Fibroblast of mammary gland (primary cell): ENCODE measurements at regions not wholly inside any gene's neighbourhood (a gene's known extent, or its start where the extent isn't known, plus 50 kb on each side); places are given as distances from the start of the nearest gene placed in this dataset.

Experiments
- DNase-seq: peaks from one replicate; pipeline ENCODE4 v3.0.0-alpha.2; 2010; ENCODE audit warnings: low read depth
- H3K4me3 ChIP-seq: 2 replicates; pipeline ENCODE4 v1.5.1; 2011; ENCODE audit warnings: low read depth, mild to moderate bottlenecking, low read length, moderate library complexity; ENCODE audit not compliant: control insufficient read depth
- TF ChIP-seq, protein P1 (sequence below): conservative IDR thresholded peaks from 2 replicates; pipeline ENCODE4 v1.5.1; 2011; ENCODE audit warnings: low read depth, low read length, inconsistent platforms; ENCODE audit not compliant: control insufficient read depth, insufficient read depth

DNA sequence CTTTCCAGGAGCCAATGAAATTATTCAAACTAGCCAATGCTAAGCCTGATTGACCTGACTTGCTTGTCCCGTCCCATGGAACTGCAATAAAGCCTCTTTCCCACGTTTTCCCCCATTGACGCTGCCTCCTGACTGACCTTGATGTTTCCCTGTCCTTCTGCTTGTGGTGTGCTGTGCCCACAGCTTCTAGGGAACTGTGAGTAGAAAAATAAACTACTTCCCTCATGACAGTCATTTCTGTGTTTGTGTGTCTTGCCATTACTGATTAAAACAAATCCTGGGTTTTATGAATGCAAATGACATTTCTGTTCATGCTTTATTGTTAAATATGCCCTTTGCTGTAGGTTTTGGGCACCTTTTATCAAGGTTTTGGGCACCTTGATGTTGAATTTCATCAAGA lies 91.3 kb upstream of the ABI1 start:
- no peak overlapping the region for H3K4me3 ChIP-seq
- no peak for DNase-seq
- TF ChIP-seq, protein P1, sequence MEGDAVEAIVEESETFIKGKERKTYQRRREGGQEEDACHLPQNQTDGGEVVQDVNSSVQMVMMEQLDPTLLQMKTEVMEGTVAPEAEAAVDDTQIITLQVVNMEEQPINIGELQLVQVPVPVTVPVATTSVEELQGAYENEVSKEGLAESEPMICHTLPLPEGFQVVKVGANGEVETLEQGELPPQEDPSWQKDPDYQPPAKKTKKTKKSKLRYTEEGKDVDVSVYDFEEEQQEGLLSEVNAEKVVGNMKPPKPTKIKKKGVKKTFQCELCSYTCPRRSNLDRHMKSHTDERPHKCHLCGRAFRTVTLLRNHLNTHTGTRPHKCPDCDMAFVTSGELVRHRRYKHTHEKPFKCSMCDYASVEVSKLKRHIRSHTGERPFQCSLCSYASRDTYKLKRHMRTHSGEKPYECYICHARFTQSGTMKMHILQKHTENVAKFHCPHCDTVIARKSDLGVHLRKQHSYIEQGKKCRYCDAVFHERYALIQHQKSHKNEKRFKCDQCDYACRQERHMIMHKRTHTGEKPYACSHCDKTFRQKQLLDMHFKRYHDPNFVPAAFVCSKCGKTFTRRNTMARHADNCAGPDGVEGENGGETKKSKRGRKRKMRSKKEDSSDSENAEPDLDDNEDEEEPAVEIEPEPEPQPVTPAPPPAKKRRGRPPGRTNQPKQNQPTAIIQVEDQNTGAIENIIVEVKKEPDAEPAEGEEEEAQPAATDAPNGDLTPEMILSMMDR = no peak

DNA sequence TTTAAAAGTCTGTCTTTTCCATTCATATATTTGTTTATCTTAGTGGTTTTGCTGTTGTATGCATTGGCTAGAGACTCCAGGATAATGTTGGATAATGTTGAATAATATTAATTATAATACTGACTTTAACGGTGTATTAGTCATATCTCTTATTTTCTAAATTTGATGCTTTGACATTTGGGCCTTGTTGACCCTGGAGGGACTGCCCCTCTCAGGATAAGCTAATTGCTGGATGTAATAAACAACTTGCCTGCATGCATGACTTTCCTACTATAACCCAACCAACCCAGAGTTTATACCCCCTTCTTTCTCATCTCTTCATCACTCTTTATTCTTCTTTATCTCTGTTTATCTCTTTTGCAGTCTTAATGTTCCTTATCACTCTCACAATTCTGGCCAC lies 90.9 kb upstream of the ABI1 start:
- TF ChIP-seq, protein P1 = no peak
- no peak for DNase-seq
- H3K4me3 ChIP-seq = no peak overlapping the region

DNA sequence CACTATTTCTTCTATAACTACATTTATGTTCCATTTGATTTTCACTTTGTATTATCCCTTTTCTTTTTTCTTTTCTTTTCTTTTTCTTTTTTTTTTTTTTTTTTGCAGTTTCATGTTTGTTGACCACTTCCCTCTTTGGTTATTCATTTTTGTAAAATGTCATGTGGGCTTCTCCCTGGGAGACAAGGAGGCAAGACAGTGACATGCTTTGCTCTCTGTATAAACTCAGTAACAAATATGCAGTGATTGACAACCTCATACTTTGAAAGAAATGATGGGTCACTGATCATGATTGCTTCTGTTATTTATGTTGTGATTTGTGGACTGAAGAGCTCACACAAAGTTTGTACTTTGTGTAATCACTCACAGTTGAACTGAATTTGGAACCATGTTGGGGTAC lies 90.2 kb upstream of the ABI1 start:
- no peak overlapping the region for H3K4me3 ChIP-seq
- no peak for DNase-seq
- TF ChIP-seq, protein P1 = no peak

DNA sequence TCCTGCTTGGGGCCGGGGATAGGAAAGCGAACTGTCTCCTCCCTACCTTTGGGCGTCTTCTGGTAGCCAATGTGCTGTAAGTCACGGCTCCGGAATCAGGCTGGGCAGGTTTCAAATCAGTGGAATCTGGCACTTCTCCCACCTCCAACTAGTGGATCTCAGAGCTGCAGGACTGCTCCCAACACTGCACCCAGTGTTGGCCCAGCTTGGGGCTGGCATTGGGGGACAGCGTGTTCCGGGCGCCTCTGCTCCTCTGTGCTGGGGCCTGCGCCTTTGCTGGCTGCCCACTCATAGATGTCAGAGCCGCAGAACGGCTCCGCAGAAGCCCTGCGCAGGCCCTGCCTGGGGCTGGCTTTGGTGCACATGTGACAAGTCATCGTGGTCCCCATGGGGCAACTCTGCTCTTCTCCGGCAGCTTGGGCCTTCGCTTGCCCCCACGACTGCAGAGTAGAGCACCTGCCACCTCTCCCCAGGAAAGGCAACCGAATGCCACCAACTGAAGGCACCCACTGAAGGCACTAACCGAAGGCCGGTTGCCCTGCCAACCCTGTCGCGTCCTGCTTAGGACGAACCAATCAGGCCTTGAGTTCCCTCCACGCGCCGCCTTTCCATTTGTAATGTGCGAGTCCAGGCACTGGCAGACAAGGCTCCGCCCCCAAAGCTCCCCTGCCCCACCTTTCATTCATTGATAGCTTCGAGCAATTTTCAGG lies 85.5 kb upstream of the ABI1 start:
- DNase-seq = no peak

DNA sequence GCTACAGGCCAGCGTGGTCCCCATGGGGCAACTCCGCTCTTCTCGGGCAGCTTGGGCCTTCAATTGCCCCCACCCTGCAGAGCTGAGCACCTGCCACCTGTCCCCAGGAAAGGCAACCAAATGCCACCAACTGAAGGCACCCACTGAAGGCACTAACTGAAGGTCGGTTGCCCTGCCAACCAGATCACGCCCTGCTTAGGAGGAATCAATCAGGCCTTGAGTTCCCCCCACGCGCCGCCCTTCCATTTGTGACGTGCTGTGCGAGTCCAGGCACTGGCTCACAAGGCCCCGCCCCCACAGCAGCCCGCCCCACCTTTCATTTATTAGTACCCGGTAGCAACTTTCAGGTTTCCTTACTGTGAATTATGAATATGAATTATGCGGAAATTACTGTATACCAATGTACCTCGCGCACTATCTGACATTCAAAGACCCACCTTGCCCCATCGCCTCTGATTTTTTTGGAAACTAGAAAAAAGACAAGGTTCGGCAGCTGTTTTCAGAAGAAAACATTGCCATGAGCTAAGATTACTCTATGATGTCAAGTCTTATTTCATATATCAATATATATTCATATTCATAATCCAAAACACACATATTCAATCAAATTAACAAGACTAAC lies 83.6 kb upstream of the ABI1 start:
- TF ChIP-seq, protein P1 = no peak
- DNase-seq = no peak
- no peak overlapping the region for H3K4me3 ChIP-seq

More for the DNA sequence above, 85.5 kb upstream of the ABI1 start:
- TF ChIP-seq, protein P1 = no peak
- H3K4me3 ChIP-seq = no peak overlapping the region

DNA sequence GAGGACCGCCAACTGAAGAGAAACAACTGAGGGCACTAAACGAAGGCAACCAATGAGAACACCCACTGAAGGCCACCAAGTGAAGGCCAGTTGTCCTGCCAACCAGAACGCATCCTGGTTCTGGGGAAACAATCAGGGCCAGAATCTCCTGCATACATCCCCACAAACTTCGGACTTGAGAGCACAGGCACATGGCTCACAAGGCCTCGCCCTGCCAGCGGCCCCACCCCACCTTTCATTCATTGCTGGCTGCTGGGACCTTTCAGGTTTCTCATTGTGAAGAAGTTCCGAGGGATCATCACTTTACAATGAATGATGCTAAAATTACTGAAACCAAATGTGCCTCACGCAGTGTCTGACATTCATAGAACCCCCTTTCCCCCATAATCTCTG lies 79.2 kb upstream of the ABI1 start:
- no peak overlapping the region for H3K4me3 ChIP-seq
- TF ChIP-seq, protein P1 = no peak
- DNase-seq = no peak
